LNCAP (cell line): ENCODE measurements at regions not wholly inside any gene's neighbourhood (a gene's known extent, or its start where the extent isn't known, plus 50 kb on each side); places are given as distances from the start of the nearest gene placed in this dataset.

ENCODE experiments used
- CTCF ChIP-seq: fragments of 450-650 bp; IDR thresholded peaks from 2 replicates; pipeline ENCODE4 v1.5.1; 2017; ENCODE audit warnings: mild to moderate bottlenecking

- no peak for TF ChIP-seq CTCF
Observed at GRCh38 chr2:58606799-58607198, 365.7 kb upstream of the FANCL start.

GRCh38 chr2:58604096-58604495 is 363.0 kb upstream of the FANCL start:
- TF ChIP-seq CTCF = no peak

- TF ChIP-seq CTCF = no peak
Observed at GRCh38 chr2:58601017-58601416, 359.9 kb upstream of the FANCL start.

- no peak for TF ChIP-seq CTCF
Observed at GRCh38 chr2:58598171-58598570, 357.0 kb upstream of the FANCL start.

- no peak for TF ChIP-seq CTCF
Observed at GRCh38 chr2:58595714-58596113, 354.6 kb upstream of the FANCL start.

GRCh38 chr2:58594762-58595161 is 353.6 kb upstream of the FANCL start:
- no peak for TF ChIP-seq CTCF

GRCh38 chr2:58594175-58594574 is 353.1 kb upstream of the FANCL start:
- TF ChIP-seq CTCF = peak; percentile 15; the same call in 1 of the 2 replicates

GRCh38 chr2:58585233-58585632 is 344.1 kb upstream of the FANCL start:
- TF ChIP-seq CTCF = no peak
